ENCODE measurements at regions not wholly inside any gene's neighbourhood (a gene's known extent, or its start where the extent isn't known, plus 50 kb on each side); places are given as distances from the start of the nearest gene placed in this dataset.
"Not testable (repeated sequence)": the region's sequence is repeated elsewhere in the genome, so short reads cannot be mapped to it uniquely, and the experiment has no call there.

GRCh38 chrX:104376937-104377336, 122.2 kb upstream of the ESX1 start:
- DNase-seq (ENCODE audit: low read depth) = no peak

DNA sequence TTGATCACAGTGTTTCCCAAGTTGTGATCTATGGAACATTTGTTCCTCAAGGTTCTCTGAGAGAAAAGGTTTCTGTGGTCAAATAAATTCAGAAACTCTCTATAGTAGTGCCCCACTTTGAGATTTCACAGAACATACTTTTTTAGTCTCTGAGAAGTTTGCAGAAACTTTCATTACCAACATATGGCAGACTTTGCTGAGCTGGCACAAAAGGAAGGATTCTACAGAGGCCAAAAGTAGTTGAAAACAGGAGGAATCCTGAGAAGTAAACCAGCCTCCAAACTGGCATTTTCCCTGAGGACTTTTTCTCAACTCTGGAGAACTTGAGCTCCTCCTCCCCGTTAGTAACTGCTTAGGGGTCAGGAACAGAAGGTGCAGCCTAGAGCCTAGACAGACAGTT, 117.8 kb upstream of the ESX1 start:
- no peak for DNase-seq (ENCODE audit: low read depth)

DNA sequence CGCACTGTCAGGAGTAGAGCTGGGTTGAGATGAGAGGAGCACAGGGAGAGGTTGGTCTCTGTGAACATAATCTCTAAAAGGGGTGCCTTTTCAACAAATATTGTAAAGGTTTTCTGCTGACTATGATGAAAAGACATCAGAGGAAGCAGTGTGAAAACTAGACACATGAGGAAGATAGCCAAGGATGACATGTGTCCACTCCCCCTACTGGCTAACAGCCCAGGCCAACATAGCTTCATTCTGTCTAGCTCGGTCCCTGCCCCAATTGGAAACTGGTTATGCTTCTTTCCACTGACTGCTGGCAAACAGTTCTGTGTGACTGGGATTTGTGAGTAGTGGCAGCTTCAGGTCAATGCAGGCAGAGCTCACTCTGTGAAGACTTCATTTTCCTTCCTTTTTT, 115.4 kb upstream of the ESX1 start:
- DNase-seq (ENCODE audit: low read depth) = no peak

GRCh38 chrX:104360774-104361173, 106.0 kb upstream of the ESX1 start:
- not testable (repeated sequence) for DNase-seq (ENCODE audit: low read depth)

- no peak for DNase-seq (ENCODE audit: low read depth)
Measured at GRCh38 chrX:104359124-104359523, 104.4 kb upstream of the ESX1 start.

DNA sequence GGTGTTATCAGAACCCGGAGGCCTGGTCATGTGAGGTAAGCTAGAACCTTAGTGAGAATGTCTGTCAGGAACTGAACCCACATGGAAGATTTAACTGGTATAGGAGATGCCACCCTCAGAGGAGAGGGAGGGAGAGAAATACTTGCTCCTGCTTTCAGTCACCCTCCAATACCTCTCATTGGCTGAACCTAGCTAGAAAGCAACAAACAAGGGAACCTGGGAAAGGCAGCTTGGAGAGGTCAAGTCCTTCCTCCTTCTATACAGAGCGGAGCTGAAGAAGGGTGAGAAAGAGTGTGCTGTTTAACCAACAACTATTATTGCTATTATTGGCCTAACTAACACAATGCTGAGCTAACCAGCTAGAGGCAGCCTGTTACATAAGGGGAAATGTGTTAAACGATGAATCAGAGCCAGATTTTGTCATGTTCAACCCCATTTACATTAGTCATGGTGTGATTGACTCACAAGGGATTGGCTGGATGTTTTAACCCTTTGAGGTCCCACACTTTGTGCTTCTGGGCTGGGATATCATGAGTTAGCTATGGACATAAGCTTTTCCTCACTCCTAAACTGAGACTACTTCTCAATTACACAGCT, 96.5 kb upstream of the ESX1 start:
- no peak for DNase-seq (ENCODE audit: low read depth)

DNA sequence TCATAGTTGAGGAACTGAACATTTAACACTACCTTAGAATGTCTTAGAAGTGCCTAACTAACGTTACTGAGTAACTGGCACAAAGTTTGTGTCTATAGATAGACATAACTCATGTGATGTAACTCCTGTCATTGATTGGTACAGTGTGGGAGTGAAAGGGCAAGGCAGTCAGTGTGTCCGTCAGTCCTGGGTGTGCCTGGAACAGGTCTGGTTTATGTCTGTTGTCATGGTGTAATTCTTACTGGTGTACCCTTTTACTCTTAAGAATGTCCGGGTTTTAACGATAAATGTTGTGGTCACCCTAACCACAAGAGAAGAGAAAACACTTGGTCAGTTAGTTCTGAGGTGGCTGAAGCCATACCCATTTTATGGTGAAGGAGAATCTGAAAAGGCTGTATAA, 93.1 kb upstream of the ESX1 start:
- no peak for DNase-seq (ENCODE audit: low read depth)

- peak; percentile 0 for DNase-seq (ENCODE audit: low read depth)
Measured at GRCh38 chrX:104343428-104344129, 88.8 kb upstream of the ESX1 start.

DNA sequence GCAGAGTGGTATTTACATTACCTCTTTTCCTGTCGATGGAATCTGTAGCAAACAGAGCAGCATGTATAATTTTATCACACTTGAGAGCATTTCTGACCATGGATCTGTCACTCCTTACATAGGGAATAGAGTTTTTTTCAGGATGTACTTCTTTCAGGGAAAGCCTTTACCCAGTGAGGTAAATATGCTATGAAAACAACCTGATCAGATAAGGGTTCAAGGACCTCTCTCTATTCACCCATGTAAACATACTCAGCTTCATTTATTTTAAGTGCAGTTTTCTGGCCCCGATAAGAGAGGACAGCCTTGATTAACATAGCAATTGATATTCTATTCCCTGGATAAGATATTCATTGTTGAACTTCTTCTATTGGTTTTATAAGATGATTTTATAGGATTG, 87.3 kb upstream of the ESX1 start:
- DNase-seq (ENCODE audit: low read depth) = no peak

DNA sequence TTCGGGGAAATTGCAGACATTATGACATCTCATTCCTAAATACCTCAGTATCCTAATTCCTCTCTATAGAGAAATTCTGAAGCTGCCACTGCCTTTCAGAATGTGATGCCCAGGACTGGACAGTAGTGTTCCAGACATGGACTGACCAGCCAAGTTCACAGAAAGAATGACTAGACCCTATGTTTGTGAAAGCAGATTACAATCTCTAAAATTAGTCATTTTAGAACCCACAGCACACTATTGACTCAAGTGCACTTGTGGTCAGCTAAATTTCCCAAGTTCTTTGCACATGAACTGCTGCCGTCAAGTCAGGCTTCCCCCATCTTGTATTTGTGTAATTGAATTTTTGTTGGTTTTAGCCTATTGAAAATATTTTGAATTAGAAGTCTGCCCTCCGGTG, 81.0 kb upstream of the ESX1 start:
- no peak for DNase-seq (ENCODE audit: low read depth)

- no peak for DNase-seq (ENCODE audit: low read depth)
Measured at GRCh38 chrX:104334971-104335370, 80.2 kb upstream of the ESX1 start.

GRCh38 chrX:104330966-104331365, 76.2 kb upstream of the ESX1 start:
- DNase-seq (ENCODE audit: low read depth) = no peak

- DNase-seq (ENCODE audit: low read depth) = no peak
Measured at GRCh38 chrX:104329731-104330130, 75.0 kb upstream of the ESX1 start.

DNA sequence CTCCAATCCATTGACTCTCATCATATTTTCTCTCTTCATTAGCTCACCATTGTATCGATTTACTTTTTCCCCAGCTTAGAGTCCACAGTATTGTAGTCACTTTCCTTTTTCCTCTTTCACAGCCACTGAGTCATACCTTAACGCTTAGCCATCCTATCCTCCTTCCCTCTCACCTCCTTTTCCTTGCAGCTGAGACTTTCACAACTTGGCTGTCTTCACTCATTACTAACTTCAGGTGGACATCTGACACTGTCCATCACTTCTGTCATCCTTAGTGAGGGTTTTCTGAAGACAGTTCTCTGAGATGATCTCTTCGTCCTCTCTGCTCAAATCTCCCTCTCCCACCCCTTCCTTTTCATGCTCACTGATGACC, 70.5 kb upstream of the ESX1 start:
- DNase-seq (ENCODE audit: low read depth) = no peak

GRCh38 chrX:104324461-104325212, 69.9 kb upstream of the ESX1 start:
- DNase-seq (ENCODE audit: low read depth) = no peak

- no peak for DNase-seq (ENCODE audit: low read depth)
Measured at GRCh38 chrX:104319346-104319745, 64.6 kb upstream of the ESX1 start.

- DNase-seq (ENCODE audit: low read depth) = no peak
Measured at GRCh38 chrX:104318330-104319009, 63.7 kb upstream of the ESX1 start.

GRCh38 chrX:104316739-104317138, 62.0 kb upstream of the ESX1 start:
- DNase-seq (ENCODE audit: low read depth) = no peak

GRCh38 chrX:104315555-104315954, 60.8 kb upstream of the ESX1 start:
- DNase-seq (ENCODE audit: low read depth) = no peak

DNA sequence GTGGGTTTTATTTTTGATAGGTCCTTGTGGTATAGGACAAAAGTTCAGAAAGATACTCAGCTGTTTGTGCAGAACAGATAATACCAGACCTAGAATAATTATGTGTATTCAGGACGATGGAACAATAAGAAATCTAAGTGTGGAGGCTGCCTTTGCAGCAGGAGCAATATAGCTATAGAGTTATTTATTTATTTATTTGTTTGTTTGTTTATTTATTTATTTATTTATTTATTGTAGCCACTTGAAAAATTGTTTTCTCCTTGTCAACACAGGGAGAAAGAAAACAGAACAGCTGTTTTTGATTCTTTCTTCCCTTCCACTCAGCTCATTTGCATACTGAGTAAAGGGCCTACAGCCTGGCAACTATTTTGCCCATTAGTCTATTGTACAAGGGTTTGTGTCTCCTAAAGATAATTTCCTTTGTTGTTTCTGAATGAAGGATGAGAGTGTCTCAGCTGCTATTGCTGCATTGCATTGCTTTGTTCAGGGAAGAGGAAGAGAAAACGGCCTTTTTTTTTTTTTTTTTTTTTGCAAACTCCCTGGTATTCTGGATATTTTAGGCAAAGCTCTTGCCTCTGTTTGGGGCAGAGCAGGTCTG, 56.0 kb upstream of the ESX1 start:
- no peak for DNase-seq (ENCODE audit: low read depth)

DNA sequence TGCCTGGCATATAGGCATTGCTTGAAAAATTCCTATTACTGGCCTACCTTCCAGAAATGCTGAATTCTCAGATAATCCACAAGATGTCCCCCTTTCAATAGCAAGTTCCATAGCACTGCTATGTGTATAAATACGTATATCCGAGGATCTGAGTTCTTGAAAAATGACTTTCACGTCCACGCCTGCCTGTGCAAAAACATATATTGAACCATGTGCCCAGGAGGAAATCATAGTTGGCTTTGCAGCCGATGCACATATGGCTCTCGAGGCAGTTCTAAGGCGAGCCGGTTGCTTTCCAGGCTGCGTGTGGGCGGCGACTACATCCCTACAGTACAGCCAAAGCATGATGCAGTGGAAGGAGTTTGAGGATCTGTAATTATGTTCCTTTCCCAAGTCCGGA, 55.4 kb upstream of the ESX1 start:
- DNase-seq (ENCODE audit: low read depth) = no peak

DNA sequence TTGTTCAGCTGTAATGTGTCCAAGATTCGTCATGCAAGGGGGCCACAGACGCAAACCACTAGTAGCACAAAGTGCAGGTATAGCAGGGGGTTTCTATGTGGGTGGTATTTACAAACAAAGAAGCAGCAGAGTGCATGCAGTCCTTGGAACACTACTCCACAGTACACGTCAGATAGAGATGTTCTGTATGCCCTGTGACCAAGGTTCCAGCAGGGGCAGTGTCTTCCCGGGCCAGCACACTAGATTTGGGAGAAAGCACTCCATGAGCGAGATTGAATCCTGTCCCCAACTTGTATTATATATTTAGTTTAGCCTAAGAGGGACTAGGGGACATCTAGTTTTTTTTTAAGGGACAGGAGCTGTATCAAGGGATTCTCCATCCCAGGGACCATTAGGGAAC, 54.4 kb upstream of the ESX1 start:
- no peak for DNase-seq (ENCODE audit: low read depth)

DNA sequence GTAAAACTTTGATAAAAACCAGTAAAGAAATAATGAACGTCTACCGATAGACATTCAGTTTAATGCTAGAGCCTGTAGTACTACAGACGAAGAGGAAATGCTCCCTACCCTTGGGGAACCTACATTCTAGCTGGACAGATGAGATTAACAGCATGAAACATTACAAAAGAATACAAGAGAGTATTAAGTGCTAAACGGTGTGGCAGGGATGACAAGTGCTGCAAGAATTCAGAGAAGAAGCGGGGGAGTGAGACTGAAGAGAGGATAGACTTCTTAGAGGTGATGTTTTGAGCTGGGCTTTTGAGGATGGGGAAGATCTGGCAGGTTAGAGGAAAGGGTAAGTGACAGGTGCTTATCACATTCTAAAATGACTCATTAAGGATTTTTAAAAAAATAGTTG, 52.6 kb upstream of the ESX1 start:
- no peak for DNase-seq (ENCODE audit: low read depth)
